H4 (cell line): ENCODE measurements at regions not wholly inside any gene's neighbourhood (a gene's known extent, or its start where the extent isn't known, plus 50 kb on each side); places are given as distances from the start of the nearest gene placed in this dataset.

Source experiments
- DNase-seq: peaks from one replicate; pipeline ENCODE4 v3.0.0-alpha.2; 2015; ENCODE audit warnings: low spot score

DNA sequence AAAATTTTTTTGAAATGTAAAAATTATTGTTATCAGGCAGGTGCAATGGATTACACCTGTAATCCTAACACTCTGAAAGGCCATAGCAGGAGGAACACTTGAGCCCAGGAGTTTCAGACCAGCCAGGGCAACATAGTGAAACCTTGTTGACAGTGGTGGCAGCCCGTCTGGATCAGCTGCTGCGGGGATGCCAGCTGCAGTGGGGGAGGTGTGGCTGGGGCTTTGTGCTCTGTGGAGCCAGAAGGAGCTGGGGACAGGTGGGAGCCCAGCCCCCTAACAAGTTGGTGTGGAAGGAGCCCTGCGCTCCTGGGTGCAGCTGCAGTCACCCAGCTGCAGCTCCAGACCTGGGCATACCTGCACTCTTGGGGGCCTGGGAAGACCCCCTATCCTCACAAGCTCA, 182.4 kb upstream of the MC4R start:
- DNase-seq = no peak

DNA sequence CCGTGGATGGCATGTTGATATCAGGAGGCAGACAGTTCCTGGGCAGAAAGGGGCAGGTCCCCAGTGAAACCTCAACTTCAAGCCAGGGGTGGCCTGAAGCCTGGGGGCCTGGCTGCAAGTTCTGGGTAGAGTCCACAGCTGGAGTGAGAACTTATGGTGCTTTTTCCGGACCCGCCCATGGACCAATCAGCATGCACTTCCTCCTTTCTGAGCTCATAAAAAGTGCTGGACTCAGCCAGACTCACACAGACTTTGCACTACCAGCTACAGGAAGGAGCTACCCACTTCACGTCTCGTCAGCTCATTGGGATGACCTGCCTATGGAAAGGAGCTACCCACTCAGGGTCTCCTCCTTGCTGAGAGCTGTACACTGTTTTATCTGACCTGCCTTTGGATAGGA, 183.1 kb upstream of the MC4R start:
- no peak for DNase-seq

GRCh38 chr18:60556326-60556725, 183.8 kb upstream of the MC4R start:
- no peak for DNase-seq

DNA sequence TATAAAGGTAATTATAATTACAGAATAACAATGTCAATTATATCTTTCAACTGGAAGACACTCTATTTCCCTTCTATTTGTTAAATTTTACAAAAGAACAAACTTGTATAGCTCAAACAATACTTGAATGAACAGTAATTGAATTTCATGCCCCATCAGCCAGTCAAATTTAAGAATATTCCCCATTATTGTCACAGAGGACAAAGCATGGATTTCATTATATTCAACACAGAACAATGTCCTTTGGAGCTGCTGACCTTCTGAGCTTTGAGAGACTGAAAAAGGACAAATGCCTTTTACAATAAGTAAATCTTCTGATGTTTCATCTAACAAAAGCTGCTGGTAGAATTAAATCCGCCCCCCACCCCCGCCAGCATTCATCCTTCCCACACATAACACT, 187.5 kb upstream of the MC4R start:
- no peak for DNase-seq

- DNase-seq = no peak
Observed at GRCh38 chr18:60563082-60563481, 190.5 kb upstream of the MC4R start.

DNA sequence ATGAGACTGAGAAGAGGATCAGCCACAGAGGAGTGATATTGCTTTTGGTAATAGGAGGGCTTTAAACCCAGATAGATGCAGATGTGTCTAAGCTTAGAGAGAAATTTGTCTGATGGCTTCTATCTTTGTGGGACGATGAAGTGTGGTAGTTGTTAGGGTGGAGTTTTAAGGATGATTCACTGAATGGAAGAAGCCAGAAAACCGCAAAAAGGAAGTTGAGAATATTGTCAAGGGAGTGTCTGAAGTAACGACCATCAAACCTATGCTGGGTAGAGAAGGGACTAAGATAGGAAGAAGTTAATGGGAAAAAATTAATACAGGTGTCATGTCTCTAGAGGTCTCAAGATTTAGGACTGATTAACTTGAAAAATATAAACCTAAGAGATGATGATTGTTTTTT, 195.6 kb upstream of the MC4R start:
- no peak for DNase-seq

GRCh38 chr18:60570172-60570571, 197.6 kb upstream of the MC4R start:
- DNase-seq = no peak

DNA sequence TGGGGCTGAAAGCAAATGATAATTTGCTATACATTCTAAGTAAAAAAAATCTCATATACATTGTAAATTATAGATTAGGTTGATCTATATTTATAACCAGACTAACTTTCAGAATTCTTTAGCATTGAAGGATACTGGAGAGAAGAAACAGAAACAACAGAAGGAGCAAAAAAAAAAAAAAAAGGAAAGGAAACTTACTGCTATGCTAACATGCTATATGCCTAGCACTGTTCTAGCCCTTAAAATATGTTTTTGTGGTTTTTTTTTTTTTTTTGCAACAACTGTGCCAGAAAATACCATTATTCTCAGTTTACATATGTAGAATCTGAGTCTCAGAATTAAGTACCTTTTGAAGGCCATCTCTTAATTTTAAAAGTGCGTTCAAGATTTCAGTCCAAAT, 204.9 kb upstream of the MC4R start:
- no peak for DNase-seq

DNA sequence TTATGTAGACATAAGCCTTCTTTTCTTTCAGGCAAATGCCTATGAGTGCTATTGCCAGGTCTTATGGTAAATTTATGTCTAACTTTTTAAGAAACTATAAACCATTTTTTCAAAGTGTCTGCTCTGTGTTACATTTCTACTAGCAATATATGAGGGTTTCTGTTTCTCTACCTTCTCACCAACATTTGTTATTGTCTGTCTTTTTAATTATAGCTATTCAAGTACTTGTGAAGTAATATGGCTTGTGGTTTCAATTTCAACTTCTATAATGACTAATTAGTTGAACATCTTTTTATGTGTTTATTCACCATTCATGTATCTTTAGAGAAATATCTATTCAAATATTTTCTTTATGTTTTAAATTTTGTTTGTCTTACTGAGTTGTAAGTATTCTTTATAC, 213.1 kb upstream of the MC4R start:
- DNase-seq = no peak

DNA sequence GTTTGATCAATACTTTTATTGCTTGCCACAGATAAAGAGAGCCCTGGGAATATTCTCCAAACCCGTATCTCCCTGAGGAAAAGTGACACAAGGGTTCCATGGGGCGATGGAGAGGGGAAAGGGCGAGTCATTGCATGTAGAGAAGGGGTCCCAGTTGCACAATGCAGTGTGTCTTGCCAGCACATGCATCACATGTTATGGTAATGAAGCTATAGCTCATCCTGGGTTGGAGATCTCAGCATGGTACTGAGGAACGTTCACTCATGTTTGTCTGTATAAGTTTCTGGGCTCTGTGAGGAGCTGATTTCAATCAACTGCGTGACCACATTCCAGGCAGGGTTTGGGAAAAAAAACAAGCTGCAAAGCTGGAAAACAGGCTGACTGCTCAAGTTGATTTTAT, 220.7 kb upstream of the MC4R start:
- DNase-seq = no peak

DNA sequence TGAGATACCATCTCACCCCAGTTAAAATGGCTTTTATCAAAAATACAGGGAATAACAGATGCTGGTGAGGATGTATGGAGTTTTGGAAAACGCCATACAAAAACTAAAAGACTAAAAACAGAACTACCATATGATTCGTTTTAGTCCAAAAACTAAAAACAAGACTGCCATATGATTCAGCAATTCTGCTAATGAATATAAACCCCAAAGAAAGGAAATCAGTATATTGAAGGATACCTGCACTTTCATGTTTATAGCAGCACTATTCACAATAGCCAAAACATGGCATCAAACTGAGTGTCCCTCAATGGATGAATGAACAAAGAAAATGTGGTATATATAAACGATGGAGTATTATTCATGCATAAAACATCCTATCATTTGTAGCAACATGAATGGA, 224.4 kb upstream of the MC4R start:
- DNase-seq = no peak

GRCh38 chr18:60599267-60599666, 226.7 kb upstream of the MC4R start:
- DNase-seq = no peak

GRCh38 chr18:60599995-60600394, 227.4 kb upstream of the MC4R start:
- no peak for DNase-seq

DNA sequence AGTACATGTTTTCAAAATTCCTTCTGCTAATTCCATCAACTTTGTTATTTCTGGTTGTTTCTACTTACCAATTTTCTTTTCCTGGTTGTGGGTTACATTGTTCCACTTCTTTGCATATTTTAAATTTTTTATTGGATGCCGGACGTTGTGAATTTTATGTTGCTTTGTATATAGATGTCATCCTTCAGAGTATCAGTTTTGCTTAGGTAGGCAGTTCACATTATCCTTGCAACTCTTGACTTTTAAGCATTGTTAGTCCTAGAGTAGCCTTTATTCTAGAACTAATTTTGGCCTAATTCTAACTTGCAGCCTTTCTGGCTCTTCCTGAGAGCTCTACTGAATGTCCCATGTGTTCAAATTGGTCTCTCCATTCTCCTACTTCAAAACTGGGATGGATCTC, 228.7 kb upstream of the MC4R start:
- no peak for DNase-seq

- DNase-seq = no peak
Observed at GRCh38 chr18:60623331-60623730, 250.8 kb upstream of the MC4R start.

DNA sequence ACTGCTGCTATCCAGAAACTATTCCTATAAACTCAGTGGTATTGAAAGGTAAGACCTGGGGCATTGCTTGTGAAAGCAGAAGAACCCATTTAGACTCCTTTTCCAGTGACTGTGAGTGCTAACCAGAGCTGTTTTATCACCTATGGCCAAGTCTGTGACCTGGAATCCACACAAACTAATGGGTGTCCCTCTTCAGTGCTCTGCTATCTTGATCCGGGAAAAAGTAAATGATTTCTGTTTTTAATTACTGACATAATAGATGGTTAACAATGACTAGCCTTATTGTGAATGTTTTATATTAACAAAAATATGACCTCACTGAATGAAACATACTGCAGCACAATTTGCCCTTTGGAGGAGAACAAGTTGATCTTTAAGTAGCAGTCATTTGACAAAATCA, 251.6 kb upstream of the MC4R start:
- DNase-seq = no peak

- no peak for DNase-seq
Observed at GRCh38 chr18:60639836-60640235, 267.3 kb upstream of the MC4R start.

DNA sequence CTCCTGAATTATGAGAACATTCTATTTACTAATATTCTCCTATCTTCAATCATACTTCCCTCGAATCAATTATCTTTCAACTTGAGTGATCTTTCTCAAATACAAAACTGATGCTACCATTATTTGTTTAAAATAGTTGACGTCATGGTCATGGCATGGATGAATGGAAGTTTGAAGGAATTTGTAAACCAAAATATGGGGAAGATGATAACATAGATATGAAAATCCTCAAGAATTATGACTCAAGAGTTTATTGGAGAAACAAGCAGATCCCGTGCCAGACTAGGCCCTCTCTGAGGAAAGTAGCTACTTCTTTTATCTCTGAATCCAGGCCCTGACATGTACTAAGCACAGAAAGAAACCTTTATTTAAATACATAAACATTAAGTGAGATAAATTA, 270.4 kb upstream of the MC4R start:
- no peak for DNase-seq

DNA sequence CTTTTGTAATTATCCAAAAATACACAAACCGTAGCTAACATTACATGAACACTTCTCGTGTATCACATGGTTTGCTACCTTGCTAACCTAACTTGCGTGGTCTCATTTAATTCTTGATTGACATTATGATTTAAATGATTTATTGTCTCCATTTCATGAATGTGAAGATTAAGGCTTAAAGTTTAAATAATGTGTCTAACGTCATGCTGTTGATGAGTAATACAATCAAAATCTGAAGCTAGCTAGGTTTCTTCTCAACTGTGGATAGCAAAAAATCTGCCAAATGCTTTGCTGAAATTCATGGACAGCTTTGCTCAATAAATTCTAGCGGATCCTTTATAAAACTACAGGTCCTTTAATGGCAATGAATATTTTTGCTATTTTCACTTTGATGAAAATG, 274.1 kb upstream of the MC4R start:
- DNase-seq = no peak

GRCh38 chr18:60649107-60649506, 276.5 kb upstream of the MC4R start:
- DNase-seq = no peak

GRCh38 chr18:60649842-60650536, 277.4 kb upstream of the MC4R start:
- DNase-seq = no peak

DNA sequence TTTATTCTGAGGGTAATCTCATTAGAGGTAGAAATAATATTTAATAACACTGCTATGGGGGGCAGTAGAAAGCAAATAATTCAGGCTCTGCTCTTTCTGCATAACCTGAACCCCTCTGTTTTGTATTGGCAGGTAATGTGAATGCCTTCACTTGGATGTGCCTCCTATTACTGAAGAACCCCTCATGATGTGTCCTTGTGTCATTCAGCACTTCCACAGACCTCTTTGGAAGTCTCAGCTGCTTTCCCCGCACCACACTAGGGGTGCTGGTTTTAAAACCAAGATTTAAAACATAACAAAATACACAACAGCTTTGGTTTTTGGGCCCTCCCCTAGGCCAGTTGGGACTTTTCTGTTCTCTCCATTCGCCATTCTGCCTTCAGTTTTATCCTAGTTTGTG, 281.7 kb upstream of the MC4R start:
- DNase-seq = no peak

- DNase-seq = no peak
Observed at GRCh38 chr18:60656553-60656952, 284.0 kb upstream of the MC4R start.

DNA sequence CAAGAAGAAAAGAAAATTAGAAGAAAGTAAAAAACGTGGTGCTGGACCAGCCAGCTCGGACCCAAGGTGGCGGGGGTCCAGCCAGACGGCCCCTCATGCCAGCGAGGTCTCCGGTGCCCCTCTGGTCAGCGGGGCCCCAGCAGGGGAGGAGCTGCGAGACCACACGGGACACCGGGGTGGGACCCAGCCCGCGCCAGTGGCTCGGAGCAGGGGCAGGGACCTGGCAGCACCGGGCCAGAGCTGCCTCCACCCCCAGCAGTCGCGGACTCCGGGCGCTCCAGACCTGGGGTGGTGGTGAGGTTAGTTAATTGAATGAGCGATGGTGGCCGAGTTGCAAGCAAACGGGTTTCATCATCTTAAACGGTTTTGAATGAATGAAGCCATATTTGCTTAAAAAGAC, 289.9 kb upstream of the MC4R start:
- DNase-seq = no peak
